ENCODE measurements at regions not wholly inside any gene's neighbourhood (a gene's known extent, or its start where the extent isn't known, plus 50 kb on each side); places are given as distances from the start of the nearest gene placed in this dataset.

GRCh38 chr13:97826421-97827012 is 127.0 kb upstream of the IPO5 start:
- no peaks in the 10 kb centered on the region for H3K4me1 ChIP-seq
- no peaks in the 10 kb centered on the region for H3K36me3 ChIP-seq
- H3K27me3 ChIP-seq = no peaks in the 10 kb centered on the region
- H3K4me3 ChIP-seq = no peak overlapping the region
- H3K9me3 ChIP-seq (replicated peaks in 1 of 11) = peaks cover 0 to 11% (median 0%) of the 10 kb centered on the region in 11 experiments; a peak in 4 of 22 replicates
- no peak overlapping the region for H3K9ac ChIP-seq
- H3K4me2 ChIP-seq = no peak overlapping the region
- no peak overlapping the region for H3K27ac ChIP-seq
- no peak for TF ChIP-seq Cebpa-rat (IDR thresholded peaks at IDR 0.05)
- H4K20me1 ChIP-seq = no peaks in the 10 kb centered on the region

GRCh38 chr13:97834250-97834649 is 119.2 kb upstream of the IPO5 start:
- no peak for TF ChIP-seq Cebpa-rat (IDR thresholded peaks at IDR 0.05)

DNA sequence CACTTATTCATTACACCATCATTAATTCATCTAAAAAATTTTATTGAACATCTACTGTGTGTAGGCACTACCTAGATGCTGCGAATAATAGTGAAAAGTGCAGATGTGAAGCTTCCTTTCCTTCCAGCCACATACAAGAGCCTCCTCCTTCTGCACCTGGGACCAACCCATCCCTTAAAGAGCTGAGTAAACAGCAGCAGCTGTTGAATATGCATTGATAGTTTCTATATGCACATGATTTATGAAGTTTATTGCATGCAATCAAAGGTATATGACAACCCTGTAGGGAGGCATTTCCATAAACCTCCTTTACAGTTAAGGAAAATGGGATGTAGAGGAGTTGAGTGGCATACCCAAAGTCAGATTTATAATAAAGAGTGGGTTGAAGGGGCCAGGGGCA is 110.3 kb upstream of the IPO5 start:
- no peak overlapping the region for H3K9ac ChIP-seq
- no peaks in the 10 kb centered on the region for H3K9me3 ChIP-seq (replicated peaks in 1 of 11)
- H4K20me1 ChIP-seq = no peaks in the 10 kb centered on the region
- TF ChIP-seq Cebpa-rat (IDR thresholded peaks at IDR 0.05) = no peak
- no peak overlapping the region for H3K4me3 ChIP-seq
- H3K4me2 ChIP-seq = no peak overlapping the region
- no peak overlapping the region for H3K27ac ChIP-seq
- H3K27me3 ChIP-seq = no peaks in the 10 kb centered on the region
- H3K4me1 ChIP-seq = no peaks in the 10 kb centered on the region
- H3K36me3 ChIP-seq = no peaks in the 10 kb centered on the region

More at GRCh38 chr13:97834250-97834649, 119.2 kb upstream of the IPO5 start:
- Histone ChIP-seq H3K9ac (no peak overlapping the region), H4K20me1 (no peaks in the 10 kb centered on the region), H3K27ac (no peak overlapping the region), H3K36me3 (no peaks in the 10 kb centered on the region), H3K27me3 (no peaks in the 10 kb centered on the region), H3K4me1 (no peaks in the 10 kb centered on the region), H3K4me2 (no peak overlapping the region), H3K9me3 (replicated peaks in 1 of 11) (peaks cover 0 to 13% (median 6%) of the 10 kb centered on the region in 11 experiments; a peak in 10 of 22 replicates), H3K4me3 (no peak overlapping the region)

GRCh38 chr13:97844151-97844550 is 109.3 kb upstream of the IPO5 start:
- Histone ChIP-seq H4K20me1 (0 out of 22 replicates have a peak, but pooled peaks cover 0 to 2% (median 0%) of the 10 kb centered on the region in 11 experiments), H3K9me3 (replicated peaks in 1 of 11) (no peaks in the 10 kb centered on the region), H3K27ac (no peak overlapping the region), H3K4me2 (no peak overlapping the region), H3K36me3 (no peaks in the 10 kb centered on the region), H3K4me3 (no peak overlapping the region), H3K4me1 (no peaks in the 10 kb centered on the region), H3K9ac (no peak overlapping the region), H3K27me3 (no peaks in the 10 kb centered on the region)
- no peak for TF ChIP-seq Cebpa-rat (IDR thresholded peaks at IDR 0.05)

- H3K27me3 ChIP-seq = no peaks in the 10 kb centered on the region
- H3K27ac ChIP-seq = no peak overlapping the region
- TF ChIP-seq Cebpa-rat (IDR thresholded peaks at IDR 0.05) = no peak
- no peak overlapping the region for H3K4me2 ChIP-seq
- peaks cover 0 to 11% (median 5%) of the 10 kb centered on the region in 10 experiments; a peak in 11 of 20 replicates for H3K4me1 ChIP-seq
- H3K9ac ChIP-seq = no peak overlapping the region
- H3K9me3 ChIP-seq (replicated peaks in 1 of 11) = no peaks in the 10 kb centered on the region
- H3K4me3 ChIP-seq = no peak overlapping the region
- no peaks in the 10 kb centered on the region for H3K36me3 ChIP-seq
- 0 out of 22 replicates have a peak, but pooled peaks cover 0 to 2% (median 0%) of the 10 kb centered on the region in 11 experiments for H4K20me1 ChIP-seq
Measured at GRCh38 chr13:97848886-97849285, 104.6 kb upstream of the IPO5 start.

- TF ChIP-seq Cebpa-rat (IDR thresholded peaks at IDR 0.05) = no peak
- H3K27ac ChIP-seq = no peak overlapping the region
- no peak overlapping the region for H3K4me2 ChIP-seq
- no peak overlapping the region for H3K9ac ChIP-seq
- peaks cover 0 to 15% (median 9%) of the 10 kb centered on the region in 10 experiments; a peak in 15 of 20 replicates for H3K4me1 ChIP-seq
- H3K36me3 ChIP-seq = no peaks in the 10 kb centered on the region
- H3K27me3 ChIP-seq = no peaks in the 10 kb centered on the region
- H3K9me3 ChIP-seq (replicated peaks in 1 of 11) = no peaks in the 10 kb centered on the region
- 0 out of 22 replicates have a peak, but pooled peaks cover 0 to 2% (median 0%) of the 10 kb centered on the region in 11 experiments for H4K20me1 ChIP-seq
- H3K4me3 ChIP-seq = no peak overlapping the region
Measured at GRCh38 chr13:97849305-97849704, 104.2 kb upstream of the IPO5 start.

- peaks cover 0 to 25% (median 15%) of the 10 kb centered on the region in 10 experiments; a peak in 17 of 20 replicates for H3K4me1 ChIP-seq
- TF ChIP-seq Cebpa-rat (IDR thresholded peaks at IDR 0.05) = no peak
- H3K27ac ChIP-seq = no peak overlapping the region
- no peaks in the 10 kb centered on the region for H3K27me3 ChIP-seq
- no peaks in the 10 kb centered on the region for H3K9me3 ChIP-seq (replicated peaks in 1 of 11)
- no peaks in the 10 kb centered on the region for H3K36me3 ChIP-seq
- no peak overlapping the region for H3K9ac ChIP-seq
- H3K4me3 ChIP-seq = no peak overlapping the region
- H4K20me1 ChIP-seq = 0 out of 22 replicates have a peak, but pooled peaks cover 0 to 2% (median 0%) of the 10 kb centered on the region in 11 experiments
- H3K4me2 ChIP-seq = no peak overlapping the region
Measured at GRCh38 chr13:97851269-97851668, 102.2 kb upstream of the IPO5 start.

DNA sequence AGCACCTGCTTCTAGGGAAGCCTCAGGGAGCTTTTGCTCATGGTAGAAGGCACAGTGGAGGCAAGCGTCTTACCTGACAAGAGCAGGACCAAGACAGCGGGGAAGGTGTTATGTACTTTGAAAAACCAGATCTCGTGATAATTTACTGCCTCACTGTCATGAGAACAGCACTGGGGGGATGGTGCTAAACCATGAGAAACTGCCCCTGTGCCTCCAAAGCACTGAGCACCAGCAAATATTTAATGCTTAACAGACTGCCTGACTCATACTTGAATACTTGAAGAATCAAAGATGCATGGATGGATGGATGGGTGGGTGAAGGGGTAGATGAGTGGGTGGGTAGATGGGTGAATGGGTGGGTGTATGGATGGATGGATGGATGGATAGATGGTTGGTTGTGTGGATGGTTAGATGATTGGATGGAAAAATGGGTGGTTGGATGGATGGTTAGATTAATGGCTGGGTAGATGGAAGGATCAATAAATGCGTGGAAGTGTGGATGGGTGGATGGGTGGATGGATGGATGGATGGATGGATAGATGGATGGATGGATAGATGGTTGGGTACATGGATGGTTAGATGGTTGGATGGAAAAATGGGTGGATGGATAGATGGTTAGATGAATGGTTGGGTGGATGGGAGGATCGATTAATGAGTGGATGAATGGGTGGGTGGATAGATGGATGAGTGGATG is 101.1 kb upstream of the IPO5 start:
- H3K27me3 ChIP-seq = no peaks in the 10 kb centered on the region
- no peak overlapping the region for H3K4me2 ChIP-seq
- TF ChIP-seq Cebpa-rat (IDR thresholded peaks at IDR 0.05) = no peak
- no peak overlapping the region for H3K4me3 ChIP-seq
- H3K4me1 ChIP-seq = peaks cover 0 to 25% (median 15%) of the 10 kb centered on the region in 10 experiments; a peak in 17 of 20 replicates
- H4K20me1 ChIP-seq = 0 out of 22 replicates have a peak, but pooled peaks cover 0 to 2% (median 0%) of the 10 kb centered on the region in 11 experiments
- no peak overlapping the region for H3K27ac ChIP-seq
- H3K9me3 ChIP-seq (replicated peaks in 1 of 11) = no peaks in the 10 kb centered on the region
- H3K9ac ChIP-seq = no peak overlapping the region
- no peaks in the 10 kb centered on the region for H3K36me3 ChIP-seq

DNA sequence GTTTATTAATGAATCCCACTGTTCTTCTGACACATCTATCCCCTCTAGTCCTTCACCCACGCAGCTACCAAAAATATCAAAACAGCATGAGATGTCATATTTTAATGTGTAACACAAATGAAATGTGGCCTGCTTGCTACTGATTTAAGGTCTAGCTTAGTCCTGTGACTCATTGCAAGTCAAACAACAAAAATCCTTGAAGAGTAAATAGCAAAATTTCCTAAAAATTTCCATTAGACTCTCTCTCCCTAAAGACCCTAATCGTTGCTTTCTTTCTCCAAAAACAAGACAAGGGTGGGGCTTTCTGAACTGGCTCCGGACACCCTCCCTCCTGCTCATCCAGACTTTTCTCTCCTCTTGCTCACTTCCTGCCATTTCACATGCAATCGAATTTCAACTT is 99.9 kb upstream of the IPO5 start:
- Histone ChIP-seq H3K4me3 (no peak overlapping the region), H3K27me3 (no peaks in the 10 kb centered on the region), H4K20me1 (0 out of 22 replicates have a peak, but pooled peaks cover 0 to 2% (median 0%) of the 10 kb centered on the region in 11 experiments), H3K4me2 (peak overlapping the region in 5 of 11 experiments; percentile 37 to 82 (median 73); a peak in 10 of 22 replicates), H3K9me3 (replicated peaks in 1 of 11) (no peaks in the 10 kb centered on the region), H3K4me1 (peaks cover 0 to 25% (median 15%) of the 10 kb centered on the region in 10 experiments; a peak in 17 of 20 replicates), H3K9ac (no peak overlapping the region), H3K27ac (peak overlapping the region in 3 of 11 experiments; percentile 21 to 72 (median 56); a peak in 4 of 22 replicates), H3K36me3 (no peaks in the 10 kb centered on the region)
- no peak for TF ChIP-seq Cebpa-rat (IDR thresholded peaks at IDR 0.05)

All from BLaER1 treated with 17β-estradiol and CSF1 and Interleukin-3, amounts not matched to agents 10 nM and 100 nM (cell line).